ENCODE measurements at regions not wholly inside any gene's neighbourhood (a gene's known extent, or its start where the extent isn't known, plus 50 kb on each side); places are given as distances from the start of the nearest gene placed in this dataset.

DNA sequence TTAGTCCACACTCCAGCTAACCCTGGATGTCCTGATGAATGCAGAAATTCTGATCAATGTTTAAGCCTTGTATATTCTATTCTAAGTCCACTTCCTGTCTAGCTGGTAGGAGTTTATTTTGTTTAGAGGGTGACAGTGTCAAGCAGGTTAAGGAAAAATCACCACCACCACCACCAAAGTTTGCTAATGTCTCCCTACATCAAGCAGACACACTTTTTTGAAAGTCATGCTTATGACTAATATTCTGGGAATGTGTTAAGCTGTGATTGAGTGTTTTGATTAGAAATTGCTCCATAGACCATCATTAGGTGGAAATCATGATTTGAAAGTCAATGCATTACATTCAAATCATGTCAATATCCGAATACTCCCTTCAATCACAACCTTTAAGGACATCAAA, 1530.1 kb downstream of the MAT2B start:
- TF ChIP-seq CTCF (IDR thresholded peaks at IDR 0.05; ENCODE audit: low read depth, low read length), result no peak
- no peak for TF ChIP-seq MAX (IDR thresholded peaks at IDR 0.05; ENCODE audit: low read depth, low read length)
- no peak for TF ChIP-seq POLR2A (IDR thresholded peaks at IDR 0.05; ENCODE audit: extremely low read depth, insufficient read length)

Data from NB4 (cell line).